Neuronal stem cell (in vitro differentiated cells): ENCODE measurements at regions not wholly inside any gene's neighbourhood (a gene's known extent, or its start where the extent isn't known, plus 50 kb on each side); places are given as distances from the start of the nearest gene placed in this dataset.

Source experiments
- DNase-seq: peaks from one replicate; pipeline ENCODE4 v3.0.0-alpha.2; 2013; ENCODE audit warnings: low spot score
- H2AFZ ChIP-seq: one replicate; pipeline ENCODE4 v1.6.1; 2013; ENCODE audit warnings: mild to moderate bottlenecking, low read length, inconsistent platforms
- H2AK5ac ChIP-seq: 2 replicates; pipeline ENCODE4 v1.6.1; 2013; ENCODE audit warnings: low read depth, mild to moderate bottlenecking, inconsistent platforms, low read length, moderate library complexity, mixed read lengths
- H2BK120ac ChIP-seq: 2 replicates; pipeline ENCODE4 v1.6.1; 2013; ENCODE audit warnings: low read depth, mild to moderate bottlenecking, inconsistent platforms, low read length, moderate library complexity, mixed read lengths
- H2BK12ac ChIP-seq: one replicate; pipeline ENCODE4 v1.6.1; 2013; ENCODE audit warnings: low read length, inconsistent platforms
- H2BK15ac ChIP-seq: 2 replicates; pipeline ENCODE4 v1.6.1; 2013; ENCODE audit warnings: mild to moderate bottlenecking, low read length, inconsistent platforms, mixed read lengths
- H2BK5ac ChIP-seq: one replicate; pipeline ENCODE4 v1.6.1; 2013; ENCODE audit warnings: inconsistent platforms, mild to moderate bottlenecking, low read length, moderate library complexity
- H3K14ac ChIP-seq: one replicate; pipeline ENCODE4 v1.6.1; 2013; ENCODE audit warnings: low read length, inconsistent platforms
- H3K18ac ChIP-seq: 2 replicates; pipeline ENCODE4 v1.6.1; 2013; ENCODE audit warnings: low read length, inconsistent platforms
- H3K23ac ChIP-seq: 2 replicates; pipeline ENCODE4 v1.6.1; 2013; ENCODE audit warnings: low read depth, mild to moderate bottlenecking, mixed read lengths, low read length, inconsistent platforms; ENCODE audit not compliant: poor library complexity
- H3K27ac ChIP-seq: replicated peaks from 3 replicates; pipeline ENCODE4 v1.5.1; 2013; ENCODE audit warnings: low read length, inconsistent platforms
- H3K27me3 ChIP-seq, 3 experiments: 2 replicates each; pipeline ENCODE4 v1.6.1; 2013; ENCODE audit warnings: low read length in 3 of 3, mild to moderate bottlenecking in 2 of 3, inconsistent platforms in 1 of 3, low read depth in 1 of 3, mixed read lengths in 1 of 3, moderate library complexity in 1 of 3; ENCODE audit not compliant: control insufficient read depth in 3 of 3, insufficient read depth in 3 of 3
- H3K36me3 ChIP-seq, 2 donors: replicated peaks in 1 of 2; 2 replicates each; pipeline ENCODE4 v1.6.1; 2013; ENCODE audit warnings: low read length in 2 of 2; ENCODE audit not compliant: control insufficient read depth in 2 of 2, insufficient read depth in 2 of 2
- H3K4ac ChIP-seq: 2 replicates; pipeline ENCODE4 v1.6.1; 2013; ENCODE audit warnings: inconsistent platforms, mild to moderate bottlenecking, low read length, moderate library complexity
- H3K4me1 ChIP-seq, 2 donors: 1 replicate in 1 of 2; 2 replicates in 1 of 2; pipeline ENCODE4 v1.6.1; 2013; ENCODE audit warnings: low read length in 2 of 2, low read depth in 1 of 2; ENCODE audit not compliant: control insufficient read depth in 2 of 2, insufficient read depth in 1 of 2
- H3K4me2 ChIP-seq: one replicate; pipeline ENCODE4 v1.6.1; 2013; ENCODE audit warnings: mild to moderate bottlenecking, low read length, inconsistent platforms; ENCODE audit not compliant: insufficient read depth, poor library complexity, severe bottlenecking
- H3K4me3 ChIP-seq, 2 donors: 2 replicates each; pipeline ENCODE4 v1.5.1; 2013; ENCODE audit warnings: low read length in 2 of 2, mild to moderate bottlenecking in 2 of 2, inconsistent platforms in 1 of 2, moderate library complexity in 1 of 2
- H3K79me1 ChIP-seq: one replicate; pipeline ENCODE4 v1.6.1; 2013; ENCODE audit warnings: low read depth, mild to moderate bottlenecking, inconsistent platforms, low read length, moderate library complexity
- H3K9ac ChIP-seq: one replicate; pipeline ENCODE4 v1.6.1; 2013; ENCODE audit warnings: mild to moderate bottlenecking, low read depth, low read length, inconsistent platforms; ENCODE audit not compliant: poor library complexity
- H3K9me3 ChIP-seq, 2 donors: replicated peaks in 1 of 2; 2 replicates each; pipeline versions ENCODE3 to v1.6.1; 2013; ENCODE audit warnings: low read length in 2 of 2, mild to moderate bottlenecking in 2 of 2, inconsistent platforms in 1 of 2, low read depth in 1 of 2, mixed read lengths in 1 of 2, moderate library complexity in 1 of 2; ENCODE audit not compliant: control insufficient read depth in 2 of 2, insufficient read depth in 1 of 2
- H4K8ac ChIP-seq: one replicate; pipeline ENCODE4 v1.6.1; 2013; ENCODE audit warnings: low read depth, mild to moderate bottlenecking, inconsistent platforms, low read length, moderate library complexity
- H4K91ac ChIP-seq: one replicate; pipeline ENCODE4 v1.6.1; 2013; ENCODE audit warnings: low read length, low read depth, mild to moderate bottlenecking, inconsistent platforms; ENCODE audit not compliant: poor library complexity
- WGBS, 2 donors: extraction: QIAGEN DNeasy Blood & Tissue Kit; methylation state at CpG; one replicate each; pipeline ENCODE4 v1.1.7; 2013; ENCODE audit warnings: missing lambda C conversion rate in 2 of 2, mixed read lengths in 1 of 2; ENCODE audit not compliant: insufficient read length in 2 of 2, insufficient replicate concordance in 1 of 2; ENCODE audit errors: extremely low coverage in 2 of 2; 5-methylcytosine and 5-hydroxymethylcytosine counted together

DNA sequence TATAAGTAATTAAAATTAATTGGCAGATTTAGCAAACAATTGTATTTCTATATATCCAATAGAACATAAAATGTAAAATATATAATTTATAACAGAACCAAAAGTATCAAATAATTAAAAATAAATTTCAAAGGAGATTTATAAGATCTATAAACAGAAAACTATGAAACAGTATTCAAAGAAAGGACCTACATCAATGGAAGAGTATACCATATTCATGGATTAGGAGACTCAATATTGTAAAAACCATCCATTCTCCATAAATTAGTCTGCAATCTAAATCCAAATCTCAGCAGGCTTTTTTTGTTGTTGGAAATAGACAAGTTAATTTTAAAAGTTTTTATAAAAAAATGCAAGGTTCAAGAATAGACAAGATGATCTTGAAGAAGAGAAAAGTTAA, 149.0 kb upstream of the RUNX3 start:
- Histone ChIP-seq H3K4me3 (no peak overlapping the region), H3K27me3 (no peaks in the 10 kb centered on the region), H3K36me3 (no peaks in the 10 kb centered on the region), H3K23ac (no peak overlapping the region), H3K18ac (no peak overlapping the region), H3K9ac (no peak overlapping the region), H2BK5ac (no peak overlapping the region), H4K91ac (no peak overlapping the region), H3K4me1 (no peaks in the 10 kb centered on the region), H3K27ac (no peak overlapping the region), H2BK12ac (no peak overlapping the region), H3K79me1 (no peaks in the 10 kb centered on the region), H3K9me3 (peaks cover 0 to 3% of the 10 kb centered on the region in 2 donors), H2AK5ac (no peak overlapping the region), H2AFZ (no peak overlapping the region), H4K8ac (no peak overlapping the region), H3K14ac (no peak overlapping the region), H3K4me2 (no peak overlapping the region), H2BK120ac (no peak overlapping the region), H2BK15ac (no peak overlapping the region), H3K4ac (no peak overlapping the region)
- DNase-seq: no peak

DNA sequence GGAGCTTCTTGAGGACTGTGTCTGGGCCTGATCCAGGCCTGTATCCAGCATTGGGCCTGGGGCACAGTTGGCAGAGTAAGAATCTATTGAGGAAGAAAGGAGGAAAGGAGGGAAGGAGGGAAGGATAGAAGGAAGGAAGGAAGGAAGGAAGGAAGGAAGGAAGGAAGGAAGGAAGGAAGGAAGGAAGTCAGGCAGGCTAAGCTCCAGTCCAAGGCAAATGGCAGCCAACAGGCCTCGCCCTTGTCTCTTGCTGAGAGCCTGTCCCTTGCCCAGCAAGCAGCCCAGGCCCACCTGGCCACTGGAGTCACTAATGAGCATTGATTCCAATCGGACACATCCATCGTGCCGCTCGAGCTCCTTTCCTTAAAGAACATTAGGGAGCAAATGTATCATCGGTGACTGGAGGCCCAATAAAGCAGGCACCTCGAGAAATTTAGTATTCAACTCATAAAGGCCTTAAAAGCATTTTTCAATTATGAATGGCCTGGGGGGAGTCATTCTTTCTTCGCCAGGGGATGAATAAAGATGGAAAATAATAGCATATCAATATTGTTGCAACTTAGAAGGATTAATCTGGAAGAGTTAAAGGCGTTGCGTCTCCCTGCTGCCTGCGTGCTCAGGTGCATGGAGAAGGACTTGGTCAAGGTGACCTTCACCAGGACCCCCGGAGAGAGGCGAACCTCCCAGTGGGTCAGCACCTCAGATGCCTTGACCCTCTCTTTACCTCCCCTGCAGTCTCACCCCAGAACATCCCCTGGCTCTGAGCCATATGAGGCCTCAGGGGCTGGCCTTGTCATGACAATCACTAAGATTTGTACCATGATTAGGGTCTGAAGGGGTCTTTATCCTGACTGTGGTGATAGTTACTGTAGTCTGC, 144.5 kb upstream of the RUNX3 start:
- H2BK120ac ChIP-seq: no peak overlapping the region
- no peak overlapping the region for H3K9ac ChIP-seq
- no peak overlapping the region for H3K14ac ChIP-seq
- H2BK15ac ChIP-seq: peak overlapping the region; percentile 59
- no peak overlapping the region for H3K27ac ChIP-seq
- H2AFZ ChIP-seq: no peak overlapping the region
- H3K4me1 ChIP-seq: no peaks in the 10 kb centered on the region
- no CpG with 5 or more reads among the region's 13 CpGs for WGBS, 2 donors
- no peak overlapping the region for H3K4me2 ChIP-seq
- no peak overlapping the region for H2BK12ac ChIP-seq
- H3K9me3 ChIP-seq: peaks cover 0 to 3% of the 10 kb centered on the region in 2 donors
- H3K4me3 ChIP-seq: no peak overlapping the region
- no peak overlapping the region for H2BK5ac ChIP-seq
- no peak overlapping the region for H4K91ac ChIP-seq
- no peaks in the 10 kb centered on the region for H3K36me3 ChIP-seq
- H3K27me3 ChIP-seq: no peaks in the 10 kb centered on the region
- no peaks in the 10 kb centered on the region for H3K79me1 ChIP-seq
- H3K4ac ChIP-seq: no peak overlapping the region
- peak overlapping the region; percentile 72 for H3K18ac ChIP-seq
- H4K8ac ChIP-seq: no peak overlapping the region
- no peak overlapping the region for H2AK5ac ChIP-seq
- no peak for DNase-seq
- no peak overlapping the region for H3K23ac ChIP-seq

DNA sequence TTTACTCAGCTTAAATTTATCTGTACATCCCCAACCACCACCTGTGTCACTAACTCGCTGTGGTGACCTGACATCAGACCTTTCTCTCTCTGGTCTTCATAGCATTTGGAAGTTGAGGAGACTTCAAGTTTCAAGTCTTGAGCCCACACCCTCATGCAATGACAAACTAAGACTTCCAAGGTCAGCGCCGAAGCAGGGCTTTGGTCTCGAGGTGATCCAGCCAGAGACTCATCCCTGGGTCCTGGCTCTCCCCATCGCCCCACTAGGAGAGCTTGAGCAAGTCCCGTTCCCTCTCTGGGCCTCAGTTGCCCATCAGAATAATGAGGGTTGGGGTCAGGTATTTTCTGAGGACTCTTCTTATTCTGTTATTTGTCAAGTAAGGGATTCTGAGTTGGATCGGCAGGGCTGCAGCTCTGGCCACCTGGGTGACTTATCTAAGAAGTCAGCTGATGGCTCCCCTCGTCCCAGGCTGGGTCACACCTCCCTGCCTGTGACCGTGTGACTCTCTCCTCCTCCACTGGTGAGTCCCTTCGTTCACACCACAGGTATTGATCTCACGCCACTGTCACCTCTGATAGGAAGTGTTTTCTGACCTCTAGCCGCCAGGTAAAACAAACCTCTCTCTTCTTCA, 143.7 kb upstream of the RUNX3 start:
- no peak for DNase-seq

DNA sequence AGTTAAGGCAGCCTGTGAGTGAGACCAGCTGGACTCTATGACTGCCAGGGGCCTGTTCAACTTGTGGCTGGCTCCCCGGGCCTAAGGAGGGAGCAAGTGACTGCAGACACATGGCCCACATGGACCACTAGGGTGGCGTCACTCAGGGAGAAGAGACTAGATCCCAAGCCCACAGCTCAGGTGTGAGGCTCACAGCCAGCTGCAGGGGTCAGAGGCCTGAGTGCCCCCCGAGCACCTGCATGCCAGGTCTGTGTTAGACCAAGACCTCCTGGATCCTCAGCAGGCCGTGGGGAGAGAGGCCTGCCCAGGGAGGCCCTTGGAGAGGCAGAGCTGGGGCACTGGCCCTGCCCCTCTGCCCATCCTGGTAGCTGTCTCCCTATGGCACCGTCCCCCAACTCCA, 142.4 kb upstream of the RUNX3 start:
- Histone ChIP-seq H3K9ac (no peak overlapping the region), H3K4me3 (no peak overlapping the region), H4K91ac (no peak overlapping the region), H3K36me3 (no peaks in the 10 kb centered on the region), H3K27ac (no peak overlapping the region), H3K9me3 (peaks cover 0 to 3% of the 10 kb centered on the region in 2 donors), H3K14ac (no peak overlapping the region), H2BK5ac (no peak overlapping the region), H3K18ac (peak overlapping the region; percentile 73), H3K4ac (peak overlapping the region; percentile 45), H2BK15ac (peak overlapping the region; percentile 65), H3K27me3 (peaks cover 0 to 8% (median 0%) of the 10 kb centered on the region in 3 experiments), H4K8ac (no peak overlapping the region), H3K4me1 (peaks cover 0 to 4% of the 10 kb centered on the region in 2 donors), H2AFZ (no peak overlapping the region), H2AK5ac (peak overlapping the region; percentile 71), H3K4me2 (no peak overlapping the region), H2BK120ac (no peak overlapping the region), H2BK12ac (no peak overlapping the region), H3K79me1 (no peaks in the 10 kb centered on the region), H3K23ac (no peak overlapping the region)
- no peak for DNase-seq
- WGBS, 2 donors: no CpG with 5 or more reads among the region's 5 CpGs

More for the DNA sequence above, 143.7 kb upstream of the RUNX3 start:
- H3K36me3 ChIP-seq: no peaks in the 10 kb centered on the region
- no peak overlapping the region for H4K8ac ChIP-seq
- no peak overlapping the region for H4K91ac ChIP-seq
- no peak overlapping the region for H2BK120ac ChIP-seq
- H3K4ac ChIP-seq: no peak overlapping the region
- H3K4me2 ChIP-seq: no peak overlapping the region
- H2BK5ac ChIP-seq: no peak overlapping the region
- WGBS, 2 donors: no CpG with 5 or more reads among the region's 12 CpGs
- no peaks in the 10 kb centered on the region for H3K27me3 ChIP-seq
- no peaks in the 10 kb centered on the region for H3K4me1 ChIP-seq
- H3K9me3 ChIP-seq: peaks cover 0 to 3% of the 10 kb centered on the region in 2 donors
- no peak overlapping the region for H3K23ac ChIP-seq
- H3K4me3 ChIP-seq: no peak overlapping the region
- H3K18ac ChIP-seq: no peak overlapping the region
- H3K14ac ChIP-seq: peak overlapping the region; percentile 12
- H2BK15ac ChIP-seq: no peak overlapping the region
- H3K27ac ChIP-seq: no peak overlapping the region
- no peak overlapping the region for H3K9ac ChIP-seq
- no peak overlapping the region for H2AFZ ChIP-seq
- no peaks in the 10 kb centered on the region for H3K79me1 ChIP-seq
- H2BK12ac ChIP-seq: no peak overlapping the region
- peak overlapping the region; percentile 40 for H2AK5ac ChIP-seq
